ENCODE measurements at regions not wholly inside any gene's neighbourhood (a gene's known extent, or its start where the extent isn't known, plus 50 kb on each side); places are given as distances from the start of the nearest gene placed in this dataset.

DNA sequence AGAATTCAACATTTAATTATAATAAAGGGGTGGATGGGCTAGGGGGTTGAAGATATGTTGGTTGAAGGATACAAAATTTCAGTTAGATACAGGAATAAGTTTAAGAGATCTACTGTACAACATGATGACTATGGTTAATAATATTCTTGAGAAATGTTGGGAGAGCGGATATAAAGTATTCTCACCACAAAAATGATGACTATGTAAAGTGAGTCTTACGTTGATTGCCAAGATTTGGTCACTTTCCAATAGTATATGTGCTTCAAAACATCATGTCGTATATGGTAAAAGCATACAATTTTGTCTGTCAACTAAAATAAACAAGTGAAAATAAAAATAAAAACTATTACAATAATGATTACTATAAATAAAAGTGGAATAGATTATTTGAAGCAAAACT, 802.0 kb downstream of the C12orf50 start:
- H3K4me3 ChIP-seq (ENCODE audit: low read length) = no peak overlapping the region
- TF ChIP-seq CTCF (conservative IDR thresholded peaks at IDR 0.05; ENCODE audit: low read depth, low read length) = no peak
- no peak for DNase-seq (ENCODE audit: low read depth)

GRCh38 chr12:87217491-87217890, 811.7 kb downstream of the C12orf50 start:
- no peak for DNase-seq (ENCODE audit: low read depth)
- no peak for TF ChIP-seq CTCF (conservative IDR thresholded peaks at IDR 0.05; ENCODE audit: low read depth, low read length)
- H3K4me3 ChIP-seq (ENCODE audit: low read length) = no peak overlapping the region

GRCh38 chr12:87216436-87216835, 812.8 kb downstream of the C12orf50 start:
- TF ChIP-seq CTCF (conservative IDR thresholded peaks at IDR 0.05; ENCODE audit: low read depth, low read length) = no peak
- no peak overlapping the region for H3K4me3 ChIP-seq (ENCODE audit: low read length)
- DNase-seq (ENCODE audit: low read depth) = no peak

GRCh38 chr12:87202189-87202588, 827.0 kb downstream of the C12orf50 start:
- TF ChIP-seq CTCF (conservative IDR thresholded peaks at IDR 0.05; ENCODE audit: low read depth, low read length) = no peak
- H3K4me3 ChIP-seq (ENCODE audit: low read length) = no peak overlapping the region
- DNase-seq (ENCODE audit: low read depth) = no peak

DNA sequence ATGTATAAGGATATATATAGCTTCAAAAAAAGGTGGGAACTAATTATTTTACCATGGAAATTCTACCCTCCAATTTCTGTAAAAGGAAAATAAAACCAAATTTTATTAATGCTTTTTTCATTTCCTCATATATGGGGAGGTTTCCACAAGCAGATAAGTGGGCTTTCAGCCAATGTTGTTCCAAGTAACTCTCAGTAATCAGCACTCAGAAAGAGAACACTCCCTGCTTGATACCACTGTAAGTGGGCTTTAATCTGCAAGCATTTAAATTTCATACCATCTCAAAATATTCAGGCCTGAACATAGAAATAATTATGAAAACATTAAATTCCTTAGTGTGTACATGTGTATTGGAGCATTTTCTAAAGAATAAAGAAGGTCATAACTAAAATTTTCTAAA, 827.6 kb downstream of the C12orf50 start:
- no peak overlapping the region for H3K4me3 ChIP-seq (ENCODE audit: low read length)
- no peak for TF ChIP-seq CTCF (conservative IDR thresholded peaks at IDR 0.05; ENCODE audit: low read depth, low read length)
- no peak for DNase-seq (ENCODE audit: low read depth)

GRCh38 chr12:87200289-87200979, 828.8 kb downstream of the C12orf50 start:
- no peak for TF ChIP-seq CTCF (conservative IDR thresholded peaks at IDR 0.05; ENCODE audit: low read depth, low read length)
- H3K4me3 ChIP-seq (ENCODE audit: low read length) = no peak overlapping the region
- DNase-seq (ENCODE audit: low read depth) = no peak

DNA sequence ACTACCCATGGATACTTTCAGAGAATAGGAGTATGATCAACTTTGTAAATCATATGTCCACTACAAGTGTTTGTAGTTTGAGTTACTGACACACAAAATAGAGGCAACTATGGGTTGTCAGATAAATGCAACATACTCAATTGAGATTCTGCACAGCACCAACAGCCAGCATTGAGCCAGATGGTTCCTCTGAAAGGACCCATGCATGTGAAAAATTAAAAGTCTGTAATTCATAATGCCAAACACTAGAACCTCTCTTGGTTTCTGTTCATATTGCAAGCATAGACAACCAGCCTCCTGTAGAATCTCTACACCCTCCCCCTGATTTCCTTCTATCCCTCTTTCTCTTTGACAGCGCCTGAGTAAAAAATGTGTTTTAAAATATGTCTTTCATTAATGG, 831.0 kb downstream of the C12orf50 start:
- no peak overlapping the region for H3K4me3 ChIP-seq (ENCODE audit: low read length)
- TF ChIP-seq CTCF (conservative IDR thresholded peaks at IDR 0.05; ENCODE audit: low read depth, low read length) = no peak
- no peak for DNase-seq (ENCODE audit: low read depth)

All from retinal pigment epithelial cell (primary cell).